ENCODE measurements at regions not wholly inside any gene's neighbourhood (a gene's known extent, or its start where the extent isn't known, plus 50 kb on each side); places are given as distances from the start of the nearest gene placed in this dataset.

DNA sequence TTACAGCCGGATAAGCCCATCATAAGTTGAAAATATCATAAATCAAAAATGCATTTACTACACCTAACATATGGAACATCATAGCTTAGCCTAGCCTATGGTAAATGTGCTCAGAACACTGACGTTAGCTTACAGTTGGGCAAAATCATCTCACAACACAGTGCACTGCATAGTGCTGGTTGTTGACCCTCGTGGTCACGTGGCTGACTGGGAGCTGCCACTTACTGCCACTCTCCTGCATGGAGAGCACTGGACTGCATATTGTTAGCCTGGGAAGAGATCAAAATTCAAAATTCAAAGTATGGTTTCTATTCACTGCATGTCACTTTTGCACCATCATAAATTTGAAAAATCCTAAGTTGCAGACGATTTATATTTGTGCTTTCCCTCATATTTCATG, 94.0 kb upstream of the CACNA2D3 start:
- TF ChIP-seq, protein P1, sequence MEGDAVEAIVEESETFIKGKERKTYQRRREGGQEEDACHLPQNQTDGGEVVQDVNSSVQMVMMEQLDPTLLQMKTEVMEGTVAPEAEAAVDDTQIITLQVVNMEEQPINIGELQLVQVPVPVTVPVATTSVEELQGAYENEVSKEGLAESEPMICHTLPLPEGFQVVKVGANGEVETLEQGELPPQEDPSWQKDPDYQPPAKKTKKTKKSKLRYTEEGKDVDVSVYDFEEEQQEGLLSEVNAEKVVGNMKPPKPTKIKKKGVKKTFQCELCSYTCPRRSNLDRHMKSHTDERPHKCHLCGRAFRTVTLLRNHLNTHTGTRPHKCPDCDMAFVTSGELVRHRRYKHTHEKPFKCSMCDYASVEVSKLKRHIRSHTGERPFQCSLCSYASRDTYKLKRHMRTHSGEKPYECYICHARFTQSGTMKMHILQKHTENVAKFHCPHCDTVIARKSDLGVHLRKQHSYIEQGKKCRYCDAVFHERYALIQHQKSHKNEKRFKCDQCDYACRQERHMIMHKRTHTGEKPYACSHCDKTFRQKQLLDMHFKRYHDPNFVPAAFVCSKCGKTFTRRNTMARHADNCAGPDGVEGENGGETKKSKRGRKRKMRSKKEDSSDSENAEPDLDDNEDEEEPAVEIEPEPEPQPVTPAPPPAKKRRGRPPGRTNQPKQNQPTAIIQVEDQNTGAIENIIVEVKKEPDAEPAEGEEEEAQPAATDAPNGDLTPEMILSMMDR (IDR thresholded peaks at IDR 0.05): no peak
- TF ChIP-seq ZFX (IDR thresholded peaks at IDR 0.05; ENCODE audit: borderline replicate concordance): no peak

All from 22Rv1 (cell line).